ENCODE measurements at regions not wholly inside any gene's neighbourhood (a gene's known extent, or its start where the extent isn't known, plus 50 kb on each side); places are given as distances from the start of the nearest gene placed in this dataset.
A peak's percentile ranks its signal among the peaks of the same experiment; 100 is the strongest.
"Not testable (repeated sequence)": the region's sequence is repeated elsewhere in the genome, so short reads cannot be mapped to it uniquely, and the experiment has no call there.

- no peak for ATAC-seq
Measured at GRCh38 chr1:182331387-182331786, 60.2 kb downstream of the GLUL start.

DNA sequence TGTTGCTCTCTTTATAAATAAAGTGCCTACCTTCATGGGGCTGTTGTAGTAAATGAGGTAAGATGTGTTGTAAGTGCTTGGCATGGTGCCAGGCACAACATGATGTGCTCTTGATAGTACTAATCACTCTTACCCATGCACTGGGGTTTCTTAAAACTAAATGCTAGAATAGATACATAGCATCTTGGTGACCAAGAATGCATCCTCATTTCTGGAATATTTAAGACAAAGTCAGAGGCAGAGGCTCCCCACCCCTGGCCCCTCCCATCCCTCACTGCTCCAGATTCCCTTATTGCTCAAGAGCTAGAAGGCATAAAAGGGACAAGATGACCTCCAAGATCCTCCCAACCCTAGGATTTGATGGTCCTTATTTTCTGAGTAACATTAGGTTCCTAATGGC lies 61.3 kb downstream of the GLUL start:
- no peak for ATAC-seq

GRCh38 chr1:182329471-182329870 lies 62.1 kb downstream of the GLUL start:
- no peak for ATAC-seq

DNA sequence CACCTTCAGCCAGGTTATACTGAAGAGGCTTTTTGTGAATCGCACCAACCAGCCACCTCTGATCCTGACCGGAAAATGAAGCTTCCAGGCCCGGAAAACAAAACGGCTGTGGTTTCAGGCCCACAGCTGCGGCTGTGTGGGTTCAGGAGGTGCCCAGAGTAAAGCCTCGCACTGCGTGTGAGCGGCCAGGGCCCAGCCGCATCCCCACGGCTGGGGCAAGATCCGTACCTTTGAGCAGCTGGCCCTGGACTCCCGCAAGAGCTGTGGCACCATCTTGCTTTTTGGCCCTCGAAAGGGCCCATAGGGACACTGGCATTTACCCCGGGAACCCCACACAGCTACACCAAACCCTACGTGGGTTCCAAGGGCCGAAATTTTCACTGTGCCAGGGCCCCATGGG lies 63.0 kb downstream of the GLUL start:
- ATAC-seq, result no peak

DNA sequence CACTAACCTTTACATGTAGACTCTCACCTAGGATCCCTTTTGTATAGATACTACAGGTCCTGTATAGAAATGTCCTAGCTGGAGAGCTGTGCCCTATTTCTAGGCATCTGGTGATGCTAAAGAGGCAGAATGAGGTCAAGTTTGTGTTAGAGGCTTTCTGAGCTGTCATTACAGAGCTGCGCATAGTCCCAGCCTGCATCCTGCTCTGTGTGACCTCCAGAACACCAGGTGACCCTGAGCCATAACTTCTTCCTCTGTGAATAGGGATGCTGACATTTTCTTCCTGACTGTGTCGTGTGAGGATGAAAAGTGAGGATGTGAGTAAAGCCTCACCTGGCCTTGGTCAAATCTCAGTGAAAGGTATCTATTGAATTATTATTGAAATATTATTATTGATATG lies 66.3 kb downstream of the GLUL start:
- no peak for ATAC-seq

DNA sequence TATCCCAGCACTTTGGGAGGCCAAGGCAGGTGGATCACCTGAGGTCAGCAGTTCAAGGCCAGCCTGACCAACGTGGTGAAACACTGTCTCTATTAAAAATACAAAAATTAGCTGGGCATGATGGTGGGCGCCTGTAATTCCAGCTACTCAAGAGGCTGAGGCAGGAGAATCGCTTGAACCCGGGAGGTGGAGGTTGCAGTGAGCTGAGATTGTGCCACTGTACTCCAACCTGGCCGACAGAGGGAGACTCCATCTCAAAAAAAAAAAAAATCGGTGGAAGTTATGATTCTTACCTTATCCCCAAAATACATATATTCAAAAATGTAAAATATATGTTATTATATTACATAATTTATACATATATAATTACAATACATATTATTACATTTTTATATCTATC lies 70.1 kb downstream of the GLUL start:
- not testable (repeated sequence) for ATAC-seq

DNA sequence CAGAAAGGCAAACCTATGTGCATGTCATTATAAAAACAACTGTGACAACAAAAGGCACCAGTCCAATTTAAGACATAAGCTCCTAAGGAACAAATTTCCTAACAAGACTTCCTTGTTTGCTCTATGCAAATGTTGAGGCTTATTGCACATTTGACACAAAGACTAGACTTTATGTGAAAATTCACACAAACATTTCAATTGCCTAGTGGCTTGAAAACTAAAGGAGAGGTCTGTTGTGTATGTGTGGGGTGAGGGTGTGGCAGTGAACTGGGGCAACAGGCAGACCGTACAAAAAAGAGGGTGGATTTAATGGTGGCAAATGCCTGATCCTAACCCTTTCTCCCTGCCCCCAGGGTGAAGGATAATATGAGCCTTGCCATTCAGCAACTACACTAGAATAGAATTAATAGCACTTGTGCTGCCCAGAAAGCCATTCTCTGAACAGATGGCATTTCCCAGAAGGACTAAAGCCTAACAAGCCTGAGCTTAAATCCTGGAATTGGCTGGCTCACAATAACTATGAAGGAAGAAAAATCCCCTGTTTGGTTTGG lies 73.9 kb downstream of the GLUL start:
- no peak for ATAC-seq

GRCh38 chr1:182316454-182316853 lies 75.1 kb downstream of the GLUL start:
- not testable (repeated sequence) for ATAC-seq

GRCh38 chr1:182315167-182315556 lies 76.4 kb downstream of the GLUL start:
- no peak for ATAC-seq

GRCh38 chr1:182309631-182310351 lies 81.8 kb downstream of the GLUL start:
- no peak for ATAC-seq

- no peak for ATAC-seq
Measured at GRCh38 chr1:182308826-182309225, 82.8 kb downstream of the GLUL start.

GRCh38 chr1:182307486-182307885 lies 84.1 kb downstream of the GLUL start:
- not testable (repeated sequence) for ATAC-seq

GRCh38 chr1:182305861-182306260 lies 85.7 kb downstream of the GLUL start:
- no peak for ATAC-seq

- no peak for ATAC-seq
Measured at GRCh38 chr1:182304627-182305026, 87.0 kb downstream of the GLUL start.

- ATAC-seq, result no peak
Measured at GRCh38 chr1:182304218-182304617, 87.4 kb downstream of the GLUL start.

DNA sequence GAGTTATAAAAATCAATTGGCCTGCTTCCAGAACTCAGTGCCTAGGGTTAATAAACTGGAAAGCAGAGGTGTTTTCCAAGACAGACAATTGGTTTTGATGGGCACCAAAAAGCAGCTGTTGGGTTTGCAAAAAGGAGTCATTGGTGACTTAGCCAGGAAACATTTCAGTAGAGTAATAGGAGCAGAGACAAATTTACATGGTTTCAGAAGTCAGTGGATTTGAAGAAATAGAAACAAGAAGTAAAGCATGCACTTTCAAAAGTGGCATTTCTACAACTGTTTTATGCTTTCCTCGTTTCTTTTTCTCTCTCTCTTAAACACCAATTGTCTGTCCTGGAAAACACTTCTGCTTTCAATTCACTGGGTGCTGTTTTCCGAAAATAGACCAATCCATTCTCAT lies 87.8 kb downstream of the GLUL start:
- ATAC-seq, result no peak

- peak in 1 of 2 donors; percentile 28 for ATAC-seq
Measured at GRCh38 chr1:182301467-182302198, 90.0 kb downstream of the GLUL start.

DNA sequence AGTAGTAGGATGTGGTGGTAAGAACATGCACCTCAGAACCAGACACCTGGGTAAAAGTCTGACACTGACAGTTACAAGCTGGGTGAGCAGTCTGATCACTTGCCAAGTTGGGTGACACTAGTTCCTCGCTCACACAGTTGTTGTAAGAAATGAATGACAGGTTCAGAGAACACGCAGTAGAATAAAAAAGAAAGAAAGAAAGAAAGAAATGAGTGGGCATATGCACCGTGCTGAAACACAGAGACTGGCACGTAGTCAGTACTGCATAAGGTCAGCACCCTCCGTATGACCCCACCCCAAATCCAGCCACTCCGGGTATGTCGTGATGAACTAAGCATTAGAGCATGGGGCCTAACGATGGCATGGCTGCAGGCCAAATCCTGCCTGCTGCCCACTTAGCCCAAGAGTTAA lies 90.6 kb downstream of the GLUL start:
- ATAC-seq, result peak; percentile 45 to 57

- no peak for ATAC-seq
Measured at GRCh38 chr1:182299728-182300616, 91.6 kb downstream of the GLUL start.

GRCh38 chr1:182299054-182299727 lies 92.4 kb downstream of the GLUL start:
- not testable (repeated sequence) for ATAC-seq

DNA sequence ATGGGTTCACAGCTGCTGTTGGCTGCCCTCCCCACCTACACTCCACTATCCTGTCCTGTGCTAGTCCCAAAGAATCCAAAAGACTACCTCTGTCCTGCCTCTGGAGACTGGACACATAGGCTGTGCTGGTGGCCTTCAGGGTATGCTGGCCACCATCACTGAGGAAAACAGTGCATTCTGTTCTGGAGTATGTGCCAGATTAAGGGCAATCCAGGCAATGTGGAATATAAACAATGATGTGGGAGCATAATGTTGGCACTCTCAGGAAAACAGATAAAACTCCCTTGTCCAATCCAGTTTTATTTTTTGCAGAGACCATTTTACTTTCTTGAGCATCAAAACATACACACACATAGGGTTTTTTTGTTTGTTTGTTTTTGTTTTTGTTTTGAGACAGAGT lies 94.3 kb downstream of the GLUL start:
- ATAC-seq, result no peak

DNA sequence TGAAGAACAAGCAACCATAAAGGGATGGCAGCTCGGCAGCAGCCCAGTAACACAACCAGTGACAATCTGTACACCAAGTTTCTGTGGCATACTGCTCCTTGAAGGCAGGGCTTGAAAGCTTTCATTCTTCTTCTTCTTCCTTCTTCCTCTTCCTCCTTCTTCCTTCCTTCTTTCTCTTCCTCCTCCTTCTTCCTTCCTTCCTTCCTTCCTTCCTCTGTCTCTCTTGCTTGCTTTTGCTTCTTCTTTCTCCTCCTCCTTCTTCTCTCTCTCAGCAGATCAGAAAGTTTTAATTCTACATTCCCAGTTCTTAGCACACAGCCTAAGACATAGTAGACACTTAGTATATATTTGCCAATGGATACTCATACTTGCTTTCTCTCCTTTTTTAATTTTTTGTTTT lies 95.9 kb downstream of the GLUL start:
- ATAC-seq, result no peak

Data from activated CD4-positive, CD25-positive, alpha-beta regulatory T cell treated with anti-CD3 and anti-CD28 coated beads, Interleukin-2, amount 50 U/mL, for 24 hours (primary cell).